Progenitor cell of endocrine pancreas (in vitro differentiated cells): ENCODE measurements at regions not wholly inside any gene's neighbourhood (a gene's known extent, or its start where the extent isn't known, plus 50 kb on each side); places are given as distances from the start of the nearest gene placed in this dataset.
"Not testable (repeated sequence)": the region's sequence is repeated elsewhere in the genome, so short reads cannot be mapped to it uniquely, and the experiment has no call there.

Experiments used
- DNase-seq: peaks from one replicate; pipeline ENCODE4 v3.0.0; 2021; ENCODE audit warnings: low spot score; ENCODE audit not compliant: unreplicated experiment
- H3K27ac Mint-ChIP-seq: 2 replicates; pipeline ENCODE4 v1.8.0; 2021; ENCODE audit warnings: mild to moderate bottlenecking, moderate library complexity, mixed read lengths
- H3K27me3 Mint-ChIP-seq: 2 replicates; pipeline ENCODE4 v1.8.0; 2021; ENCODE audit warnings: mixed read lengths
- H3K36me3 Mint-ChIP-seq: 2 replicates; pipeline ENCODE4 v1.8.0; 2022; ENCODE audit warnings: mixed read lengths; ENCODE audit not compliant: insufficient read depth
- H3K4me1 Mint-ChIP-seq: 2 replicates; pipeline ENCODE4 v1.8.0; 2021; ENCODE audit warnings: low read depth, mixed read lengths
- H3K4me3 Mint-ChIP-seq: 2 replicates; pipeline ENCODE4 v1.8.0; 2021; ENCODE audit warnings: low read depth, mild to moderate bottlenecking, moderate library complexity, mixed read lengths
- H3K9me3 Mint-ChIP-seq: 2 replicates; pipeline ENCODE4 v1.8.0; 2021; ENCODE audit warnings: low read depth, mixed read lengths
- TF ChIP-seq, protein P1 (sequence below): fragments of 200-600 bp; sonication (generic); IDR thresholded peaks from one replicate; pipeline ENCODE4 v1.5.0; 2021; ENCODE audit warnings: antibody characterized with exemption, mild to moderate bottlenecking; ENCODE audit not compliant: unreplicated experiment

DNA sequence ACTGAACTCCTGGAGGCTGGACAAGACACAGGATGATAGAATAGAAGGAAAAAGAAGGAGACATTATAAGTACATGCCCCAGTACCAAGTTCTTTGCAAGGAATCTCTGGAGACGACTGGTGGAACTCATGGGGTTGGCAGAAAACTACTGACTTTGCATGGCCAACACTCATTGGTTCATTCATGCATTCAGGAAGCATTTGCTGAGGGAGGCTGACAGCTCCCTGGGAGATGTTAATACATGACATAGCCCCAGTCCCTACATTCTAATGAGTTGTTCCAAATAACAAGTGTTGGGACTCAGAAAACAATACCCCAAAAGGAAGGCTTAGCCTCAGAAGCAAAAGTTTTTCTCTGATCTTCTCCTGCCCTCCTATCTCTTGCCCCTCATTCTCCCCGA lies 172.8 kb upstream of the IRF2BP2 start:
- no peak for DNase-seq
- Mint-ChIP-seq H3K36me3 (no peaks in the 10 kb centered on the region), H3K27me3 (no peaks in the 10 kb centered on the region), H3K4me1 (peaks cover 2% of the 10 kb centered on the region), H3K27ac (no peak overlapping the region), H3K4me3 (no peak overlapping the region), H3K9me3 (no peaks in the 10 kb centered on the region)
- TF ChIP-seq, protein P1, sequence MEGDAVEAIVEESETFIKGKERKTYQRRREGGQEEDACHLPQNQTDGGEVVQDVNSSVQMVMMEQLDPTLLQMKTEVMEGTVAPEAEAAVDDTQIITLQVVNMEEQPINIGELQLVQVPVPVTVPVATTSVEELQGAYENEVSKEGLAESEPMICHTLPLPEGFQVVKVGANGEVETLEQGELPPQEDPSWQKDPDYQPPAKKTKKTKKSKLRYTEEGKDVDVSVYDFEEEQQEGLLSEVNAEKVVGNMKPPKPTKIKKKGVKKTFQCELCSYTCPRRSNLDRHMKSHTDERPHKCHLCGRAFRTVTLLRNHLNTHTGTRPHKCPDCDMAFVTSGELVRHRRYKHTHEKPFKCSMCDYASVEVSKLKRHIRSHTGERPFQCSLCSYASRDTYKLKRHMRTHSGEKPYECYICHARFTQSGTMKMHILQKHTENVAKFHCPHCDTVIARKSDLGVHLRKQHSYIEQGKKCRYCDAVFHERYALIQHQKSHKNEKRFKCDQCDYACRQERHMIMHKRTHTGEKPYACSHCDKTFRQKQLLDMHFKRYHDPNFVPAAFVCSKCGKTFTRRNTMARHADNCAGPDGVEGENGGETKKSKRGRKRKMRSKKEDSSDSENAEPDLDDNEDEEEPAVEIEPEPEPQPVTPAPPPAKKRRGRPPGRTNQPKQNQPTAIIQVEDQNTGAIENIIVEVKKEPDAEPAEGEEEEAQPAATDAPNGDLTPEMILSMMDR: no peak

DNA sequence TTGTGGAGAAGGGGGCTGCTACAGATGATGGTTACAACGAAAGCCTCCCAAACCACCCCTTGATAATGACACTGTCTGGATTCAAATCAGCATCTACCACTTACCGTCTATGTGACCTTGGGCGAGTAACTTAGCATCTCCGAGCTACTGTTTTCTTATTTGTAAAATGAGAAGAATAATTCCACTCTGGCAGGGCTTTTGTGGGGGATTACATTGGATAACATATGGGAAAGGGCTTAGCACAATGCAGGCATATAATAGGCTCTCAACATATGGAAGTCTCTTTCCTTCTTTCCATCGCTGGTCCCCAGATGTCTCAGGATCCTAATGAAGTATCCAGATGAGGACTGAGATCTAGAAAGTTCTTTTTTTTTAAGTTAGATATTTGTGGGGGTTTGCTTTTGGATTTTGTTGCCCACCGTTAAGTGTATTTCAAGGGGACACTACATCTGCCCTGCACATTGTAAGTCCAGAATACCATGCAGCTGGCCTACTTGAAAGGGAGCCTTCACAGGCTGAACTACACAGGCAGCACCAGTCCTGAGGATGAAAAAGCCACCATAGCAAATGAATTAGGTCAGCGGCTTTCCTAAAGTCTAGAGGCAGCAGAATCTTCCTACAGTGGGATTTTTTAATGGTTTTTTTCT lies 172.2 kb upstream of the IRF2BP2 start:
- Mint-ChIP-seq H3K4me3 (no peak overlapping the region), H3K36me3 (no peaks in the 10 kb centered on the region), H3K9me3 (no peaks in the 10 kb centered on the region), H3K4me1 (peaks cover 2% of the 10 kb centered on the region), H3K27me3 (no peaks in the 10 kb centered on the region), H3K27ac (no peak overlapping the region)
- TF ChIP-seq, protein P1: no peak
- no peak for DNase-seq

DNA sequence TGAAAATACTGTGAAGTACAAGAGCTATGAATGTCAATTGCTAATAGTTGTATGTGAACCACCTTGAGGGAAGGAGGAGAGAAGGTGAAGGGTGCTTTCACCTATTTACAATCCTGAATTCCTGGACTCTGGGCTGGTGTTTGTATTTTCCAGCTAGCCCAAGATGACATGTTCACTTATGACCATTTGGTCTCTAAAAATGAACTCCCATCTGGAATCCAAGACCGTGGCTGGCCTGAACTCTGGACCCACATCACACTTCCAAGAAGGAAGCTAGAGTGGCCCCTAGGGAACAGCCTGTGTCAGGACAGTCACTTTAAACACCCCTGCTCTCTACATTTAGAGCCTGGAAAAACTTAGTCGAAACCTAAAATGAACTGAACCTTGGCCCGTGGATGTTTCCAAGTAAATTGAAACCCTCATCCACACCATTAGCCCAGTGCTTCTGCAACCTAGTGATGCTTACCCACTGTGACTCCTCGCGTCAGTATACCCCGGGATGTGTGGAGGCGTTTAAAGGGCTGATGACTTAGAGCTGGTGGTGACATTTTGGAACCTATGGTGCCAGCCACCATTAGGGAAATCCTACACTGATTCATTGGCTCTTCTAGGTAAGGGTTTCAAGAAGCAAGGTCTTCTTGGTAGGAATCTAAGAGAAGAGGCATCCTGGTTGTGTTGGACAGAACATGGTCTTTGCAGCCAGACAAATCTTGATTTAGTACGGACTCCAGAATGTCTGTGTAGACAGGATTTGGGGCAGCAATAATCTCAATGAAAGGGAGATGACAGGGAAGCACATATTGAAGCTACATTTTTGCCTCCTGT lies 171.5 kb upstream of the IRF2BP2 start:
- H3K4me1 Mint-ChIP-seq: peaks cover 2% of the 10 kb centered on the region
- no peaks in the 10 kb centered on the region for H3K9me3 Mint-ChIP-seq
- H3K27me3 Mint-ChIP-seq: no peaks in the 10 kb centered on the region
- H3K4me3 Mint-ChIP-seq: no peak overlapping the region
- DNase-seq: no peak
- TF ChIP-seq, protein P1: no peak
- H3K27ac Mint-ChIP-seq: no peak overlapping the region
- no peaks in the 10 kb centered on the region for H3K36me3 Mint-ChIP-seq

DNA sequence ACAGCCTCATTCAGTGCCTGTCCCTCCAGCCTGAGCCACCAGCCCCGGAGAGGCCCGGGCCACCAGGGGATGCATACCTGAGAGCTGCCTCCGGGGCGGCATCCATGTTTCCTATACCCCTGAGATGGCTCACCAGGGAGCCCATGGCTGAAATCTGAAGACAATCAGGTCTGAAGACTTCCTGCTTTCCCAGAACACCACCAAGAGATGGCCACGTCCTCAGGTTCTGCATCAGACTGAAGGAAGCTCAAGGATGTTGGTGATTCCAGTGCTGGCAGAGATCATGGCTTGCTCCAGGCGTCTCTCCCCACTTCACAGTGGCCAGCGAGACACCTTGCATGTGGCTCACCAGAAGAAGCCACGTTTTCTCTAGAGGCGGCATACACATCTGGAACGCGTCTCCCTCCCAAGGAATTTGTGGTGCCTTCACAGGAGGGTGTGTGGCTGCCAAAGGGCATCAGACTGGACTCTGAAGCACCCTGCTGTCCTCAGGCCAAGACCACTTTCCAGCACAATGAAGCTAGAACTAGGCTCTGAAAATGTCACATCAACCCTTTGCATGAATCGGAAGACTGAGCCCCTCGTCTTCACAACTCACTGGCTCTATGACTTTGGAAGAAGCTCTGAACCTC lies 170.7 kb upstream of the IRF2BP2 start:
- TF ChIP-seq, protein P1: no peak
- Mint-ChIP-seq H3K9me3 (no peaks in the 10 kb centered on the region), H3K4me3 (no peak overlapping the region), H3K4me1 (peaks cover 2% of the 10 kb centered on the region), H3K27ac (no peak overlapping the region), H3K27me3 (no peaks in the 10 kb centered on the region), H3K36me3 (no peaks in the 10 kb centered on the region)
- no peak for DNase-seq

DNA sequence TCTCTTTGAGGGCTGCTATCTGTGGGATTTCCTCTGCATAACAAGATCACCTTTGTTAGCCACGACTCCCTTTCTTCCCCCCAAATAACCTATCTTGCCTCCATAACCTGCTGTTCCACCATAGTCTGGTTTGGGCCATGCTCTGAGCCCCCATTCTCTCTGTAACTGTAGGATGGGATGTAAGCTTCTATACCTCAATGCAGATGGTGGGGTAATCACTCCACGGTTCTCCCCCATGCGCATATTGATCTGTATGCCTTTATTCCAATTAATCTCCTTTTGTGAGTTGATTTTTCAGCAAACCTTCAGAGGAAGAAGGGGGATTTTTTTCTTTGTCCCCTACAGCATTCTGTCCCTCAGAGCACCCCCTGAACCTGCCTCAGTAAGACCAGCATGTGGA lies 170.1 kb upstream of the IRF2BP2 start:
- DNase-seq: no peak

DNA sequence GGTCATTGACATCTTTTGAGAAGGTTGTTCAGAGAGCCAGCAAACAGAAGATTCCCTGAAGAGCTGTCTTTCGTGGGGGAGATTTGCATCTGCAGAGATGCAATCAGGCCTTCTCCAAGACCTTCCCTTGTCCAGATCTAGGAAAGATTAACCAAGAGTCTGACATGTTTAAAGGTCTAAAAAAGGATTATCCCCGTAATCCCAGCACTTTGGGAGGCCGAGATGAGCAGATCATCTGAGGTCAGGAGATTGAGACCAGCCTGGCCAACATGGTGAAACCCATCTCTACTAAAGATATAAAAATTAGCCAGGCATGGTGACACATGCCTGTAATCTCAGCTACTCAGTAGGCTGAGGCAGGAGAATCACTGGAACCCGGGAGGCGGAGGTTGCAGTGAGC lies 169.6 kb upstream of the IRF2BP2 start:
- not testable (repeated sequence) for H3K9me3 Mint-ChIP-seq, H3K4me3 Mint-ChIP-seq, H3K36me3 Mint-ChIP-seq, H3K4me1 Mint-ChIP-seq, DNase-seq, H3K27ac Mint-ChIP-seq, H3K27me3 Mint-ChIP-seq

More for the DNA sequence above, 170.1 kb upstream of the IRF2BP2 start:
- H3K4me1 Mint-ChIP-seq: no peaks in the 10 kb centered on the region
- TF ChIP-seq, protein P1: no peak
- no peak overlapping the region for H3K4me3 Mint-ChIP-seq
- no peaks in the 10 kb centered on the region for H3K27me3 Mint-ChIP-seq
- H3K36me3 Mint-ChIP-seq: no peaks in the 10 kb centered on the region
- H3K9me3 Mint-ChIP-seq: no peaks in the 10 kb centered on the region
- H3K27ac Mint-ChIP-seq: no peak overlapping the region
